ENCODE measurements at regions not wholly inside any gene's neighbourhood (a gene's known extent, or its start where the extent isn't known, plus 50 kb on each side); places are given as distances from the start of the nearest gene placed in this dataset.

DNA sequence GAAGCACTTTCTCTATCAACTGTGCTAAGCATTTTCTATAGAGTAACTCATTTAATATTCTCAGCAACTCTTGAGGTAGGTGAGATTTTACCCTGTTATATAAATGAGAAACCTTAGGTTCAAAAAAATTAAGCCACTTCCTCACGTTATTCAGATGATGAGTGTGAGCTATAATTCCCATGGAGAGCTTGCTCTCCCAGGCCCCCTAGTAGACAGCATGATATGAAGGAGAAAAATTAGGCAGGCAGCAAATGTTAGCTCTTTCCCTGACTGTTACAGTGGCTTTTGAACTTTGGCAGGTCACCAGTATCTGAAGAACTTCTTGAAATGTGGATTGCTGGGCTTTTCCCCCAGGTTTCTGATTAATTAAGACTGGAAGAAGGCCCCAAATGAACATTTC lies 753.1 kb downstream of the NCAM2 start:
- TF ChIP-seq, protein P1, sequence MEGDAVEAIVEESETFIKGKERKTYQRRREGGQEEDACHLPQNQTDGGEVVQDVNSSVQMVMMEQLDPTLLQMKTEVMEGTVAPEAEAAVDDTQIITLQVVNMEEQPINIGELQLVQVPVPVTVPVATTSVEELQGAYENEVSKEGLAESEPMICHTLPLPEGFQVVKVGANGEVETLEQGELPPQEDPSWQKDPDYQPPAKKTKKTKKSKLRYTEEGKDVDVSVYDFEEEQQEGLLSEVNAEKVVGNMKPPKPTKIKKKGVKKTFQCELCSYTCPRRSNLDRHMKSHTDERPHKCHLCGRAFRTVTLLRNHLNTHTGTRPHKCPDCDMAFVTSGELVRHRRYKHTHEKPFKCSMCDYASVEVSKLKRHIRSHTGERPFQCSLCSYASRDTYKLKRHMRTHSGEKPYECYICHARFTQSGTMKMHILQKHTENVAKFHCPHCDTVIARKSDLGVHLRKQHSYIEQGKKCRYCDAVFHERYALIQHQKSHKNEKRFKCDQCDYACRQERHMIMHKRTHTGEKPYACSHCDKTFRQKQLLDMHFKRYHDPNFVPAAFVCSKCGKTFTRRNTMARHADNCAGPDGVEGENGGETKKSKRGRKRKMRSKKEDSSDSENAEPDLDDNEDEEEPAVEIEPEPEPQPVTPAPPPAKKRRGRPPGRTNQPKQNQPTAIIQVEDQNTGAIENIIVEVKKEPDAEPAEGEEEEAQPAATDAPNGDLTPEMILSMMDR (IDR thresholded peaks at IDR 0.05): peak in 2 of 6 experiments; percentile 24 to 51
- no peak for TF ChIP-seq POLR2A (IDR thresholded peaks at IDR 0.05)
- Histone ChIP-seq H3K4me1 (no peaks in the 10 kb centered on the region), H3K9me3 (peaks cover 0 to 13% (median 0%) of the 10 kb centered on the region in 3 donors), H3K27me3 (no peaks in the 10 kb centered on the region), H3K27ac (no peak overlapping the region), H3K4me3 (no peak overlapping the region), H3K36me3 (no peaks in the 10 kb centered on the region)
- WGBS, 2 donors: 9 to 35% methylated on average over 1 of the region's 1 CpG
- intact Hi-C loops (cut with DNase I): no loop called here
- no peak for DNase-seq

- Histone ChIP-seq H3K9me3 (no peaks in the 10 kb centered on the region), H3K36me3 (no peaks in the 10 kb centered on the region), H3K4me1 (no peaks in the 10 kb centered on the region), H3K27ac (no peak overlapping the region), H3K27me3 (no peaks in the 10 kb centered on the region), H3K4me3 (no peak overlapping the region)
- 17 to 48% methylated on average over 1 of the region's 1 CpG for WGBS, 2 donors
- no peak for DNase-seq
- TF ChIP-seq, protein P1 (IDR thresholded peaks at IDR 0.05): no peak
- no peak for TF ChIP-seq POLR2A (IDR thresholded peaks at IDR 0.05)
- intact Hi-C loops (cut with DNase I): no loop called here
Measured at GRCh38 chr21:21762855-21763254, 764.6 kb downstream of the NCAM2 start.

DNA sequence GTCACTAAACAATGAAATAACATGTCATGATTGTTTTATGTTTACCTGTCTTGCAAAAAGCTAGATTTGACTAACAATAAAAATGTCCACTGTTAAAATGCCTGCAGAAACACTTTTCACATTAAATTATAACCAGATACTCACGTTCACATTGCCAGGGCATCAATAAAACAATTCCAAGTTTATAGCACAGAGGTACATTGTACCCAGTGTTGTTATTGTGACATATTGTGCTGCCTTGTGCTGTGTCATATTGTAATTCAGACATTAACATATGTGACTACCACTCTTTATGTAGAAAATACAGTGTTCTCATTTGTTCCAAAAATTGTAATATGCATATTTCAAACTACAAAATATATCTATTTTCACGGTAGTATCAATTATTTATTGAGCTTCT lies 766.1 kb downstream of the NCAM2 start:
- Histone ChIP-seq H3K9me3 (no peaks in the 10 kb centered on the region), H3K27me3 (no peaks in the 10 kb centered on the region), H3K27ac (no peak overlapping the region), H3K36me3 (no peaks in the 10 kb centered on the region), H3K4me1 (no peaks in the 10 kb centered on the region), H3K4me3 (no peak overlapping the region)
- TF ChIP-seq, protein P1 (IDR thresholded peaks at IDR 0.05): no peak
- TF ChIP-seq POLR2A (IDR thresholded peaks at IDR 0.05): no peak
- no peak for DNase-seq
- WGBS, 2 donors: 60 to 66% methylated on average over 2 of the region's 2 CpGs
- intact Hi-C loops (cut with DNase I): no loop called here

DNA sequence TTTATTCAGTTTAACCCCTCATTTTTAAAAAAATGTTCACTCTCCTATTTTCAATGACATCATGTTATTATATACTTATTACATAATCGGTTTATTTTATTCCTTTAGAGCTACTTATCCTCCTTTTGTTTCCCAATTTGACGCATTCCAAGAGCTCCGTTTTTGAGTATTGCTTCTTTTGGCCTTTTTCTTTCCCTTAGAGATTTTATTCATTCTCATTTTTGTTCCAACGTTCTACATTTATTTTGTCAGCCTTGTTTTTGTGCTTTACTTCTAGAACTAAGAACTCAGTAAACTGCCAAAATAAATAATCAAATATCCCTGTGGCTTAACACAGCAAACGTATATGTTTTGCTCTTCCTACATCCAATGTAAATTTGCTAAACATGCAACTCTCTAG lies 769.1 kb downstream of the NCAM2 start:
- Histone ChIP-seq H3K4me3 (no peak overlapping the region), H3K27me3 (no peaks in the 10 kb centered on the region), H3K9me3 (peaks cover 0 to 5% (median 0%) of the 10 kb centered on the region in 3 donors), H3K36me3 (no peaks in the 10 kb centered on the region), H3K4me1 (no peaks in the 10 kb centered on the region), H3K27ac (no peak overlapping the region)
- no peak for DNase-seq
- TF ChIP-seq, protein P1 (IDR thresholded peaks at IDR 0.05): no peak
- no peak for TF ChIP-seq POLR2A (IDR thresholded peaks at IDR 0.05)
- WGBS, 2 donors: 60% methylated on average over 5 of the region's 5 CpGs
- intact Hi-C loops (cut with DNase I): no loop called here

- no peaks in the 10 kb centered on the region for H3K27me3 ChIP-seq
- no peak for TF ChIP-seq POLR2A (IDR thresholded peaks at IDR 0.05)
- TF ChIP-seq, protein P1 (IDR thresholded peaks at IDR 0.05): no peak
- H3K4me3 ChIP-seq: no peak overlapping the region
- H3K9me3 ChIP-seq: peaks cover 0 to 24% (median under 1%) of the 10 kb centered on the region in 3 donors
- DNase-seq: no peak
- no peak overlapping the region for H3K27ac ChIP-seq
- no peaks in the 10 kb centered on the region for H3K36me3 ChIP-seq
- intact Hi-C loops (cut with DNase I): no loop called here
- H3K4me1 ChIP-seq: no peaks in the 10 kb centered on the region
Measured at GRCh38 chr21:21788591-21788990, 790.4 kb downstream of the NCAM2 start.
